HEK293T (cell line): ENCODE measurements at regions not wholly inside any gene's neighbourhood (a gene's known extent, or its start where the extent isn't known, plus 50 kb on each side); places are given as distances from the start of the nearest gene placed in this dataset.

Experiments used
- BHLHE40 ChIP-seq: fragments of 450-650 bp; IDR thresholded peaks from 2 replicates; pipeline ENCODE4 v1.6.1; 2016; ENCODE audit warnings: mild to moderate bottlenecking, moderate library complexity, borderline replicate concordance
- CTBP1 ChIP-seq: fragments of 450-650 bp; IDR thresholded peaks from 2 replicates; pipeline ENCODE4 v1.6.1; 2016; ENCODE audit warnings: borderline replicate concordance
- ELF4 ChIP-seq: fragments of 450-650 bp; IDR thresholded peaks from 2 replicates; pipeline ENCODE4 v1.6.1; 2017; ENCODE audit warnings: antibody characterized with exemption
- FOXA1 ChIP-seq: fragments of 450-650 bp; IDR thresholded peaks from 2 replicates; pipeline ENCODE4 v1.6.1; 2016; ENCODE audit warnings: mild to moderate bottlenecking
- FOXK2 ChIP-seq: fragments of 450-650 bp; IDR thresholded peaks from 2 replicates; pipeline ENCODE4 v1.6.1; 2016; ENCODE audit warnings: mild to moderate bottlenecking
- FOXM1 ChIP-seq: fragments of 450-650 bp; IDR thresholded peaks from 2 replicates; pipeline ENCODE4 v1.6.1; 2017; ENCODE audit warnings: mild to moderate bottlenecking, borderline replicate concordance
- HDGF ChIP-seq: fragments of 450-650 bp; IDR thresholded peaks from 2 replicates; pipeline ENCODE4 v1.6.1; 2017; ENCODE audit warnings: antibody characterized with exemption, borderline replicate concordance
- L3MBTL2 ChIP-seq: fragments of 450-650 bp; conservative IDR thresholded peaks from 2 replicates; pipeline ENCODE4 v1.6.1; 2016; ENCODE audit warnings: mild to moderate bottlenecking
- SP1 ChIP-seq: fragments of 450-650 bp; IDR thresholded peaks from 2 replicates; pipeline ENCODE4 v1.6.1; 2017
- SUZ12 ChIP-seq: fragments of 450-650 bp; IDR thresholded peaks from 2 replicates; pipeline ENCODE4 v1.6.1; 2016; ENCODE audit warnings: mild to moderate bottlenecking
- TARDBP ChIP-seq: fragments of 450-650 bp; IDR thresholded peaks from 2 replicates; pipeline ENCODE4 v1.6.1; 2016
- TF ChIP-seq, protein P1 (sequence below): fragments of 450-650 bp; IDR thresholded peaks from 2 replicates; pipeline ENCODE4 v1.6.1; 2016

GRCh38 chr5:15012061-15012460 is 140.5 kb upstream of the ANKH start:
- TF ChIP-seq FOXK2 = no peak
- no peak for TF ChIP-seq SP1
- TF ChIP-seq FOXA1 = no peak
- TF ChIP-seq SUZ12 = no peak
- TF ChIP-seq CTBP1 = no peak
- no peak for TF ChIP-seq BHLHE40
- TF ChIP-seq ELF4 = no peak
- no peak for TF ChIP-seq HDGF
- TF ChIP-seq, protein P1, sequence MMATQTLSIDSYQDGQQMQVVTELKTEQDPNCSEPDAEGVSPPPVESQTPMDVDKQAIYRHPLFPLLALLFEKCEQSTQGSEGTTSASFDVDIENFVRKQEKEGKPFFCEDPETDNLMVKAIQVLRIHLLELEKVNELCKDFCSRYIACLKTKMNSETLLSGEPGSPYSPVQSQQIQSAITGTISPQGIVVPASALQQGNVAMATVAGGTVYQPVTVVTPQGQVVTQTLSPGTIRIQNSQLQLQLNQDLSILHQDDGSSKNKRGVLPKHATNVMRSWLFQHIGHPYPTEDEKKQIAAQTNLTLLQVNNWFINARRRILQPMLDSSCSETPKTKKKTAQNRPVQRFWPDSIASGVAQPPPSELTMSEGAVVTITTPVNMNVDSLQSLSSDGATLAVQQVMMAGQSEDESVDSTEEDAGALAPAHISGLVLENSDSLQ = no peak
- TF ChIP-seq TARDBP = no peak
- no peak for TF ChIP-seq L3MBTL2
- no peak for TF ChIP-seq FOXM1
